ENCODE measurements at regions not wholly inside any gene's neighbourhood (a gene's known extent, or its start where the extent isn't known, plus 50 kb on each side); places are given as distances from the start of the nearest gene placed in this dataset.

DNA sequence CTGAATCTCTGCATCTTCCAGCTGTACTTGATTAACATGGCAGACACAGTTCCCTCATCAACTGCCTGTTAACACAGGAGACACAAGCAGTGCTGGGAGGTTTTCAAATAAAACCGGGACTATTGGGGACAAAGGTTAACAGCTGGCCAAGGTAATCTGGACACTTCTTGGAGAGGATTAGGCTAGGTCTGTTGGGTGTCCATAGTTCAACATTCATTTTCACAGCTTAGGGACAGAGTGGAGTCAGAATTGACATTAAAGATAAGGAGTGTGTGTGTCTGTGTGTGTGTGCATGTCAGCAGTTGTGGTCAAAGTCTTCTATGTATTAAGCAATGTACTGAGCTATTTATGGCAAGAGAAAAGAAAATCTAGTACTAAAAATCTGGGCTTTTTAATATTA, 216.2 kb downstream of the MED10 start:
- Histone ChIP-seq H3K4me3 (ENCODE audit: low read depth, low read length, poor library complexity, severe bottlenecking) (no peak overlapping the region), H3K9me3 (ENCODE audit: low read depth, low read length, poor library complexity, severe bottlenecking) (no peaks in the 10 kb centered on the region), H3K27ac (ENCODE audit: low read depth, low read length, poor library complexity, severe bottlenecking) (no peak overlapping the region), H3K36me3 (ENCODE audit: insufficient read depth, low read length, poor library complexity, severe bottlenecking) (no peaks in the 10 kb centered on the region), H3K27me3 (replicated peaks; ENCODE audit: insufficient read depth, low read depth, low read length, poor library complexity) (peaks cover 14% of the 10 kb centered on the region), H3K4me1 (ENCODE audit: insufficient read depth, low read length, poor library complexity, severe bottlenecking) (no peaks in the 10 kb centered on the region)
- POLR2A ChIA-PET (ENCODE audit: low non-redundant PET), result no interaction called here
- CTCF ChIA-PET, result no interaction called here
- no peak for TF ChIP-seq EZH2 (IDR thresholded peaks at IDR 0.05; ENCODE audit: borderline replicate concordance, low read depth, low read length, poor library complexity, severe bottlenecking)
- TF ChIP-seq, protein P1, sequence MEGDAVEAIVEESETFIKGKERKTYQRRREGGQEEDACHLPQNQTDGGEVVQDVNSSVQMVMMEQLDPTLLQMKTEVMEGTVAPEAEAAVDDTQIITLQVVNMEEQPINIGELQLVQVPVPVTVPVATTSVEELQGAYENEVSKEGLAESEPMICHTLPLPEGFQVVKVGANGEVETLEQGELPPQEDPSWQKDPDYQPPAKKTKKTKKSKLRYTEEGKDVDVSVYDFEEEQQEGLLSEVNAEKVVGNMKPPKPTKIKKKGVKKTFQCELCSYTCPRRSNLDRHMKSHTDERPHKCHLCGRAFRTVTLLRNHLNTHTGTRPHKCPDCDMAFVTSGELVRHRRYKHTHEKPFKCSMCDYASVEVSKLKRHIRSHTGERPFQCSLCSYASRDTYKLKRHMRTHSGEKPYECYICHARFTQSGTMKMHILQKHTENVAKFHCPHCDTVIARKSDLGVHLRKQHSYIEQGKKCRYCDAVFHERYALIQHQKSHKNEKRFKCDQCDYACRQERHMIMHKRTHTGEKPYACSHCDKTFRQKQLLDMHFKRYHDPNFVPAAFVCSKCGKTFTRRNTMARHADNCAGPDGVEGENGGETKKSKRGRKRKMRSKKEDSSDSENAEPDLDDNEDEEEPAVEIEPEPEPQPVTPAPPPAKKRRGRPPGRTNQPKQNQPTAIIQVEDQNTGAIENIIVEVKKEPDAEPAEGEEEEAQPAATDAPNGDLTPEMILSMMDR (conservative IDR thresholded peaks at IDR 0.05; ENCODE audit: low read depth, low read length), result no peak
- intact Hi-C loops (cut with micrococcal nuclease; ENCODE audit: unreplicated experiment), result no loop called here
- DNase-seq (ENCODE audit: low spot score), result no peak
- no TSS peak for BruUV-seq (replicated peaks)

DNA sequence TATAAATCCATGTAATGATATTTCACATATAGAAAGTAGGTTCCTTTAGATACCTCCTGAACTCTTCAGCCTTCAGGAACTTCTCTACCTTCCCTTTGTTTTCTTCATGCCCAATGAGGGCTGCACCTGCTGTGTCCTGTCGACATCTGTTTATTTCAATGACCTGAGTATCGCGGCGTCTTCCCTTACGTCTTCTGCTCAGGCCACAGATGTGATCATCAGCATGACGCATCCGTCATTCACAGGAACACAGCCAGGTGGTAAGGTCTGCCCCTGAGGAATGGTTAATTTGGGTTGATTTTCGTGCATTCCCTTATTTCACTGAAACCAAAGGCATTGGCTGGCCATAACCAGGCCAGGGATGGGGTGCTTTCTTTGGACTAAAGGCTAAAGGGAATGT, 217.1 kb downstream of the MED10 start:
- H3K9me3 ChIP-seq (ENCODE audit: low read depth, low read length, poor library complexity, severe bottlenecking), result no peaks in the 10 kb centered on the region
- CTCF ChIA-PET, result no interaction called here
- H3K27ac ChIP-seq (ENCODE audit: low read depth, low read length, poor library complexity, severe bottlenecking), result no peak overlapping the region
- no TSS peak for BruUV-seq (replicated peaks)
- no peak for TF ChIP-seq EZH2 (IDR thresholded peaks at IDR 0.05; ENCODE audit: borderline replicate concordance, low read depth, low read length, poor library complexity, severe bottlenecking)
- TF ChIP-seq, protein P1 (conservative IDR thresholded peaks at IDR 0.05; ENCODE audit: low read depth, low read length), result no peak
- no peak overlapping the region for H3K4me3 ChIP-seq (ENCODE audit: low read depth, low read length, poor library complexity, severe bottlenecking)
- peaks cover 14% of the 10 kb centered on the region for H3K27me3 ChIP-seq (replicated peaks; ENCODE audit: insufficient read depth, low read depth, low read length, poor library complexity)
- intact Hi-C loops (cut with micrococcal nuclease; ENCODE audit: unreplicated experiment), result no loop called here
- H3K4me1 ChIP-seq (ENCODE audit: insufficient read depth, low read length, poor library complexity, severe bottlenecking), result no peaks in the 10 kb centered on the region
- H3K36me3 ChIP-seq (ENCODE audit: insufficient read depth, low read length, poor library complexity, severe bottlenecking), result no peaks in the 10 kb centered on the region
- no peak for DNase-seq (ENCODE audit: low spot score)
- POLR2A ChIA-PET (ENCODE audit: low non-redundant PET), result no interaction called here

DNA sequence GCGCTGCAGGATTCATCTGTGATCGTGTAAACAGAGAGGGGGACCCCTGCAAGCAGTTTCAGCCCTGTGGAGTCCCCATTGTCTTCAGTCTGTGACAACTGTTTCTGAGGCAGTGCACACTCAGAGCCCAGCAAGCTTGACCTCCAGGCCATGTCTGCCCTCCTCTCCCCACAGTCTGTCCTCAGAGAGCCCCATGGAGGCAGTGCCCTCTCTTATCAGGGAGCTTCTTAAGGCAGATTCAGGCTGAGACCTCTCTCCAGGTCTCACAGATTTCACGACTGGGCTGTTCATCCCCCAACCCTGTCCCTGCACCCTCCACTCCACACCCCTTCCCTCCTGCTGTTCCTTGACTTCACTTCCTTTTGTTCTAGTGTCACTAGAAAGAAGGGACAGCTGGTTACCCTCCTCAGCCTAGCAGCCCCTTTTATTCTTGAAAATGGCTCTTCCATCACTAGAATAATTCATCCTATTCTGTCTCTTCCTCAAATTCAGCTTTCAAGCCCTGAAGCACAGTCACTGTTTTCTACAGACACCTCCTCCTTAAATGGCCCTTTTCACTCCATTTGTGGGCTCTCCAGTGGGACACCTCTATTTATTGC, 218.4 kb downstream of the MED10 start:
- no peaks in the 10 kb centered on the region for H3K9me3 ChIP-seq (ENCODE audit: low read depth, low read length, poor library complexity, severe bottlenecking)
- no peak overlapping the region for H3K4me3 ChIP-seq (ENCODE audit: low read depth, low read length, poor library complexity, severe bottlenecking)
- POLR2A ChIA-PET (ENCODE audit: low non-redundant PET), result no interaction called here
- no TSS peak for BruUV-seq (replicated peaks)
- peaks cover 14% of the 10 kb centered on the region for H3K27me3 ChIP-seq (replicated peaks; ENCODE audit: insufficient read depth, low read depth, low read length, poor library complexity)
- intact Hi-C loops (cut with micrococcal nuclease; ENCODE audit: unreplicated experiment), result no loop called here
- H3K4me1 ChIP-seq (ENCODE audit: insufficient read depth, low read length, poor library complexity, severe bottlenecking), result no peaks in the 10 kb centered on the region
- TF ChIP-seq, protein P1 (conservative IDR thresholded peaks at IDR 0.05; ENCODE audit: low read depth, low read length), result no peak
- no peak for TF ChIP-seq EZH2 (IDR thresholded peaks at IDR 0.05; ENCODE audit: borderline replicate concordance, low read depth, low read length, poor library complexity, severe bottlenecking)
- H3K36me3 ChIP-seq (ENCODE audit: insufficient read depth, low read length, poor library complexity, severe bottlenecking), result no peaks in the 10 kb centered on the region
- CTCF ChIA-PET, result no interaction called here
- no peak overlapping the region for H3K27ac ChIP-seq (ENCODE audit: low read depth, low read length, poor library complexity, severe bottlenecking)
- no peak for DNase-seq (ENCODE audit: low spot score)
